NCI-H187 treated with DMSO at 0.1 percent for 48 hours (cell line): ENCODE measurements at regions not wholly inside any gene's neighbourhood (a gene's known extent, or its start where the extent isn't known, plus 50 kb on each side); places are given as distances from the start of the nearest gene placed in this dataset.

Experiments used
- DNase-seq: peaks from one replicate; lab custom pipeline; 2025; lab: John Stamatoyannopoulos, UW

DNA sequence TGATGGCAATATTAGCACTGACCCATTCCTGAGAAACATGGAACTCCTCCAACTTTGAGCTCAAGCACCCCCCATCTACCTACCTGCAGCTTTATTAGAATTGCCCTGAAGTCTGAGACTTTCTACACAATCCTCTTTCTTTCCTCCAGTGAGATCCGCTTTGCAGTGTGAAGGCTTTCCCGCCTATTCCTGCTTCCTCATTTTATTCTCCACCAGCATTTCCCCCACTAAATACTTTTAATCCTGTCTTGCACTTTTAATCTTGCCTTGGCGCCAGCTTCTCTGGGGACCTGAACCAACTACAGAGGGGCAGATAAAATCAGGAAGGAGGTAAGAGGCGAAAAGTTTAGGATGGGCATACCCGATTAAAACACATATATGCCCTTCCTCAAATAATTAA, 178.1 kb upstream of the PRDM1 start:
- no peak for DNase-seq

DNA sequence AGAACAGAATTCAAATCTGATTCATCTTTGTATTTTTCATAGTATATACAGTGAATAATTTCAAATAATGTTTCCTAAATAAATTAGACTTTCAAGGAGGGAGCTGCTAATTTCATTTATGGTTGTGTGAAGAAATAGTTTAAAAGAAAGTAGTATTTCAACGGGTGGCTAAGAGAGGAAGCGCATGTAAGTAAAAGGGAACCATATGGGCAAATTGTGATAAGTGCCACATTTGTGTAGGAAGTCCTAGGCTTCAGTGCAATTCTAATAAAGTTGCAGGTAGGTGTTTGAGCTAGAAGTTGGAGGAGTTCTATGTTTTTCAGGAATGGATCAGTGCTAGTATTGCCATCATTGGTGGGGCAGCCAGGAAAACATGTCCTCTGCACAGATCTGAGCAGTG, 178.8 kb upstream of the PRDM1 start:
- DNase-seq, result no peak

DNA sequence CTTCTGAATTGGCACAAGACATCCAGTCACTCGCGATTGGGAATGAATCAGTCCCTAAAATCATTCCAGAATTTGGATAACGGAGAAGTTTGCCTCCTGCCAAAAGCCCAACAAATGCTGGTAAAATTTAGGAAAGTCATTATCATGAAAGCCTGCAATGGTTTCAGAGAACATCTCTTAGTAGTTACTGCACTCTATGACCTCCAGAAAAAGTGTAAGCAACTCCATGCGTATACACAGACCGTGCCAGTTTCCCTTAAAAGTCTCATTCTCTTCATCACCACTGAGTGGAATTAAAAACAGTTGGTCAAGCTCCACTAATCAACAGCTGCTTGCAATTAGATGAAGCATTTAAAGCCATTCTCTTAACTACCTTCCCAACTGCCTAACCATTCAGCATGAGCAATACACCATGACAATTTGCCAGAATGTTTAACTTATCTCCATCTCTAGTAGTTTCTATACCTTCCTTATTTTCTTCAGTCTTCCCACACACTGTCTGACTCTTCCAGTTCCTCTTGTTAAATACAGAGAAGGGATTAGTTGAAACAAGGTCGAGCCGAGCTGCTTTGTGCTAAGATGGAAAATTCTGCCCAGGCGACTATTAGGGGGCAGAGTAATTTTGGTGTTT, 183.6 kb upstream of the PRDM1 start:
- DNase-seq, result no peak

DNA sequence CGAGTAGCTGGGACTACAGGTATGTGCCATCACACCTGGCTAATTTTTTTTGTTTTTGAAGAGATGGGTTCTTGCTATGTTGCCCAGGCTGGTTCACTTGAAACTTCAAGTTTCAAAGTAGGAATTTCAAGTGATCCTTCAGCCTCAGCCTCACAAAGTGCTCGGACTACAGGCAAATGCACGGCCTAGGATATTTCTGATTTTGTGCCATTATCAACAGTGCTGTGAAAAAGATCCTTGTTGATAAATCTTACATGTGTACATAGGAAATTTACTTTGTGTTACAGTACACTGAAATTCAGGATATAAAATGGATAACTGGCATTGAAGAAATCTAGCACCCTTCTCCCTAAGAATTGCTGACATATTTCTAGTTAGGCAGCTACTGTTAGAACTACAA, 184.6 kb upstream of the PRDM1 start:
- DNase-seq, result no peak

DNA sequence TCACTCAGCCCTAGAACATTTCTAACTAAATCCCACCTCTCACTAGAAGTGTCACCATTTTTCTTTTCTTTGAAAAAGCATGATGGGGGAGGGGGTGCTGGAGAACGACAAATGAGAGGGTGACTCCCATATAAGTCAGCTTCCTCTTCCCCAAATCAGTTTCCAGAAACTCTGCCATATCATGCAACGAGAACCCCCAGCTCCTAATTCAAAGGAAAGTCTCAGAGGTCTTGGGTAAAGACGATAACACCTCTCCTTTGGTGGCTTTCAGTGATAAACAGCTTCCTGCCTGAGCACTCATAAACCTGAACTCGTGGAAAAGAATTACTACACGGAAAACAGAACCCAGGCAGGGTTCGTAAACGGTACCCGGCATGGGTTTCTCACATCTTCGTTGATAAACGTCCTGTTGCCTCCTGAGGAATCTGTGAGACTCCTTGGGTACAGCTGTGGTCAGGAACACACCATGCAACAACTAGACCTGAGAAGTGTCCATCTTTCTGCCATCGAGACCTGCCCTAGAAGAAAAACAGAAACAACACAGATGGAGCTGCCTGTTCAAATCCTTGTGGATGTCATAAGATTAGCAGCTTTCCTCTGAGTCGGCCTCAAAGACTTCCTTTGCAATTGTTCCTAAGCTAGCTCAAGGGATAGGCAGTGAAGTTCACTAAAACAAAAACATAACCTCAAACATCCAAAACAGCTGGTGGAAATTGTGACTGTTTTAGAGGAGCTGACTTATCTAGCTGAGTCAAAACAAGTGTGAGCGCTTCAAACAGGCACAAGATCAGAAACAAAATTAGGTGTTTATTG, 185.8 kb upstream of the PRDM1 start:
- no peak for DNase-seq

DNA sequence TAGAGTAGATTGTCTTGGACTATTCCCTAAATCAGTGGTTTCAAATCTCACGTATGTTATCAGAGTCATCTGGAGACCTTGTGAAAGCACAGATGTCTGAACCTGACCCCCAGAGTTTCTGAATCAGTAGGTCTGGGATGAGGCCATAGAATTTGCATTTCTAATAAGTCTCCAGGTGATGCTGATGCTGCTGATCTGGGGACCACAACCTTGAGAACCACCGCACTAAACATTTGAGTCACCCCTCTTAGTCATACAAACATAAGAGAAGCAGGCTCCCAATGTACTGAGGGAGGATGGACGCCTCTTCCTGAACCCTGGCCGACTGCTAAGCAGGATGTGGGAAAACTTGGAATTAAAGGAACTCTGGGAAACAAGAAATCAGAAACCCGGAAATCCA, 187.8 kb upstream of the PRDM1 start:
- DNase-seq, result no peak

DNA sequence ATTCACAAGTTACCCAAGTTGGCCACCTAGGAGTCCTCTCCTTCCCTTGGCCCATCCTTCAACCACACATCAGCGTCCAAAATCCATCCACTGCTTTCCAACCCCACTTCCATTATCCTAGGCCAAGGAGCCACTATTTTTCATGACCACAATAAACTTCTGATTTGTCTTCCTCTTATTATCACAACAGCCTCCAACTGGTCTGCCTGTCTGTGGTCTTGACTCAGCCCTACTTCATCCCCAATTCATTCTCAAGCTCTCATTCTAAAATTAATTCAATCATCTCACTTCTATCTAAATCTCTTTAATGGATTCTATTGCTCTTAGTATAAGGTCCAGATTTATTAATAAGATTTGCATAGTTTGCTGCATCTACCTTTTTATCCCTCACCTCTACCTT, 189.0 kb upstream of the PRDM1 start:
- DNase-seq, result no peak

DNA sequence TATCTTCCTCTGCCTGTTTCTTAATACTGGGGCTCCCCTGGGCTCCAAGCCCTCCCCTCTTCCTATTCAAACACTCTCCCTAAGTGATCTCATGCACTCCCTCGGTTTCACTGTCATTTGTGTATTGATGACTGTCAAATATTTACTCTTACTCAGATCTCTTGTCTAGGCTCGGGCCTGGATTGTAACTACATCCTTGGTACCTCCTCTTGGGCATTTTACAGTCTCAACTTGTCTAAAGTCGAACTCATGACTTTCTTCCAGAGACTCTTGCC, 189.4 kb upstream of the PRDM1 start:
- no peak for DNase-seq

DNA sequence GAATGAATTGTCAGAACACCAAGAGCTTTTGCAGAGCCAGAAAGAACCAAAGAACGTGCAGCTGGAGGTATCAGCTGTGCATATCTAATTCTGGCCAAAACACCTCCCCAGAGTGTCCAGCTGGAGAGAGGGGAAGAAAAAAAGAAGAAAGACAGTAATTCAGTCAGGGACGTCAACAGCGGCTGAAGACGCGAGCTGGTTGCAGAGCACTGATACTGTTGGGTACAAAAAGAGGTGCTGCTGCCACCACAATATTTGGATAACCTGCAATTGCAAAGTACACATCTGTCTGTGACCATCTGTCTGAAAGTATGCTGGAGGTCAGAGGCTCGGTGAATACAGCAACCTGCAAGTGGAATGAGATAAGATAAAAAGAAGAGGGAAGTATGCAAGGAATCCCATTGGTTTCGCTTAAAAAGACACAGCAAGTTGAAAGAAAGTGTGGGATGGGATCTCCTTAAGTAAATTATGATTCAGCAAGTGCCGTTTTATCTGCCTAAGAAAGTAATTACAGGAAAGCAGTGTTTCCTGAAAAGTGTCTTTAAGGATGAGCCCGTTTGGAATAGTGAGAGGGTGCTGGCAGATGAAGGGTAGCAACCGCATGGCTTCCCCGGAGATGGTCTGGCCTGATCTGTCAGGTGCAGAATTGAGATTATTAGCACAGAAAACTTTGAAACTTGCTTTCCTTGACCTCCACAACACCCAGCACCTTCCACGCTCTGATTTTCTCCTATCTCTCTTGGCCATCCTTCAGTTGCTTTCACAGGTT, 189.9 kb upstream of the PRDM1 start:
- DNase-seq, result no peak

DNA sequence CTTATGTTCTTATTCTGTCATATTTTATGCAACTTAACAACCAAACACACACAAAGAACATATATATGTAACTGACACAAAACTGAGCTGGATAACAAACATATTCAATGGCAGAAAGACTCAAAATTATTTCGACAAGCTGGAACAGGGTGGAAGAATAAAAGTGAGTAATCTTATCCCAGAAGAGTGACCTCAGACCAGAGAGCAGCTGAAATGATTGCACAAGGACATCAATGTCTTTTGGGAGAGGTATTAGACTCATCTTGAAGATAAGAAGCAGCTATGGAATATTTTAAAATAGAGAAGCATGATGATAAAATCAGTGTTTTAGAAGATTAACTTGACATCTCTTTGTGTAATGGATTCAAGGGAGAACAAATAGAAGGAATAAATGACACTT, 191.6 kb upstream of the PRDM1 start:
- no peak for DNase-seq

DNA sequence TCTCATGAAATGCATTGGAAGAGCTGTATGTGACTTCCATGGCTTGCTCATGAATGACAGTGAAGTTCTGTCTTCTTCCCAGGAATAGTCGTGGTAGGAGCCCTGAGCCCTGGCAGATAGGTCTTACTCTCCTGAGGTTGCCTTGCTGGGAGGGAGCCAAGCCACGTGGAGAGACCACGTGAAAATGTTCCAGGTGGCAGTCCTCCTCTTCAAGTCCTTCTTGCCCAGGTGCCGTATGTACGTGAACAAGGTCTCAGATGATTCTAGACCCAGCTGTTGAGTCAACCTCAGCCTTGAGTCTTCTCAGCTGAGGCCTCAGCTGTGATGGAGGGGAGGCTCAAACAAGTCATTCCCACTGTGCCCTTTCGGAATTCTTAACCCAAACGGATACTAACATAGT, 192.4 kb upstream of the PRDM1 start:
- DNase-seq, result no peak

DNA sequence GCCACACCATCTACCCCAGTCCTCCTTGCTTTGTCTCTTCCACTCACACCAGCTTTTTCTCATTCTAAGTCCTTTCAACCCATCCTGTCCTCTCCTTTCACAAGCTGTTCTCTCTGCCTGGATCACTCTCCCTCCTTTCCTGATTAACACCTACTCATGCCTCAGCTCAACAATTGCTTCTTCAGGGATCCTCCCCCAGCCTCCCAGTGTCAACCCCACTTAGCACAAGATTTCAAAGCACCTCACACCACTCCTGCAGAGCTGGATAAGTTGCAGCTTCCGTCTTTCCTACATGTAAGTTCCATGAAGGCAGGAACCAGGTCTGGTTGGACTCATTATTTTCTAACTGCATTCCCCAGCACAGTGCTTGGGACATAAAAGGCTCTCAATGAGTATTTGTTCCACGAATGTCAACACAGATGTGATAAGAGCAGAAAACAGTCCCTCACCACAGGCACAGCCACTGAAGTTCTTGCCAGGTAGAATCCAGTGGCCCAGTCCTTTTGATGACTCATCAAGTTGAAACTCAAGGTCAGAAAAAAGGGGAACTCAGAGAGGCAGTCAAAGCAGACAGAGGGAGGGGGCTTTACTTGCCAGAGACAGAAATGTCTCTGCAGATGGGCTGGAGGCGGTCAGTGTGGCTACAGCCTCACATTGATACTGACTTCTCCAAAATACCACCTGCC, 193.4 kb upstream of the PRDM1 start:
- no peak for DNase-seq

DNA sequence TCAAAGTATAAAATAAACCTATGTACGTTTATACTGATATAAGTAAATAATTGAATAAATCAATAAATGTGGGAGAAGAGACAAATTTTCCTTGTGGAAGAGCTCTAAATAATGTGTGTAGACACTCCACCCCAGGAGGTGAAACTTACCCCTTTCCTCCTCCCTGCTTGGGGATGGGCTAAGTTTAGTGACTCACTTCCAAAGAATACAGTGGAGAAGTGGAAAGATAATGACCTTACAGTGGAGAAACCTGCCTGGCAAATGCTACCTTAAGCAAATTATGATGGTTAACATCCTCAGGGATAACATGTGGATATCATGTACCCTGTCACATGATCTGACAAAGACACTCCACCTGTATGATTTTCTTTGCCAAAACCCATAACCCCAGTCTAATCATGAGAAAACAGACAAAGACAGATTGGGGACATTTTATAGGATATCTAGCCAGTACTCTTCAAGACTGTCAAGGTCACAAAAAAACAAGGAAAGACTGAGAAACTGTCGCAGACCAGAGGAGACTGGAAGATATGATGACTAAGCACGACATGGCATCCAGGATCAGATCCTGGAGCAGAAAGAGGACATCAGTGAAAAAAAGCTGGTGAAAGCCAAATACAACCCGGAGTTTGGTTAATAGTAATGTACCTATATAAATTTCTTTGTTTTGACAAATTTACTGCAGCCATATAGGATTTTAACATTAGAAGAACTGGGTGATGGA, 195.5 kb upstream of the PRDM1 start:
- no peak for DNase-seq

DNA sequence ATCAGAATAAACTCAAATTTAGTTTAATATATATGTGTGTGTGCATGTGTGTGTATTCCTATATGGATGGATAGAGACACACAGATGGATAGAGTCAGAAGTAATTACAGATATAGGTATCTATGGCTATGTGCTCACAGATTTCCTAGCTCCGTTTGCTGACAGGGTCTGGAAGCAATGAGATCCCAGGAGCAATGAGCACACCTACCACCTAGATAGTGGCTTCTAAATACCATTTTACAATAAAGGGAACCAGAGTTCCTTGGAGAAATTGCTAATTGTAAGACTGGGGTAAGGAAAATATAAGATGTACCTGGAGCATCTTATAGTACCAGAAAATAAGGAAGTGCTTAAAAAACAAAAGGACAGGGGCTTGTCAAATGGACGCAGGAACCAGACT, 196.2 kb upstream of the PRDM1 start:
- no peak for DNase-seq

DNA sequence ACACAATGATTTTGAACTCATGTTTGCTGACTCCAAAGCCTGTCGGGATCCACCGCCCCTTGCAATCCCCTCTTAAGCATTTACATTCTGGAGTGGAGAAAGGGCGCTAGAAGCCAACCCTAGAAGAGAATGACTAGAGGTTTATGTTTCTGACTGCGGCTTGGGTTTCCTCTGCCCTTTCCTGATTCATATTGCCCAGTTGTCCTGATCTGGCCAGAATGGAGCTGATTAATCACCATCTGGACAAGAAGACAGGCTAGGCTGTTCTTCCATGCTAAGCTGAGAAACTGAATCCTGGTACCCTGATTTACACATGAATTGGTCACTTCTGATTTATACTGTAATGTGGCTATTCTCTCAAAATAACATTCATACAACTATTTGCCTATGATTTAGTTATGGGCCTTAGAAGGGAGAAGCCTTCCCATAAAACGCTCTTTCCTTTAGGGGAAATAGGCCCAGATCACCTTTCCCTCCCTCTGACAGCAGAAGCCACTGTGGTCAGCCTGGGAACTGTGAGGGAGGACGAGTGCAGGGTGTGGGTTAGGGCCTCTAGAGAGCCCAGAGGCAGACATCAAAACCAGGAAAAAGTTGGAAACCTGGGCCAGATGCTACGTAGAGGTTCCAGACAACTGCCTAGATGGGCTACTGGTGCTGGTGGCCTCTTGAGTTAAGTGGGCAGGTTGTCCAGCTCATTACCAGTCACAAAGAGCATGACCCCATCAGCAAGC, 199.2 kb upstream of the PRDM1 start:
- no peak for DNase-seq

DNA sequence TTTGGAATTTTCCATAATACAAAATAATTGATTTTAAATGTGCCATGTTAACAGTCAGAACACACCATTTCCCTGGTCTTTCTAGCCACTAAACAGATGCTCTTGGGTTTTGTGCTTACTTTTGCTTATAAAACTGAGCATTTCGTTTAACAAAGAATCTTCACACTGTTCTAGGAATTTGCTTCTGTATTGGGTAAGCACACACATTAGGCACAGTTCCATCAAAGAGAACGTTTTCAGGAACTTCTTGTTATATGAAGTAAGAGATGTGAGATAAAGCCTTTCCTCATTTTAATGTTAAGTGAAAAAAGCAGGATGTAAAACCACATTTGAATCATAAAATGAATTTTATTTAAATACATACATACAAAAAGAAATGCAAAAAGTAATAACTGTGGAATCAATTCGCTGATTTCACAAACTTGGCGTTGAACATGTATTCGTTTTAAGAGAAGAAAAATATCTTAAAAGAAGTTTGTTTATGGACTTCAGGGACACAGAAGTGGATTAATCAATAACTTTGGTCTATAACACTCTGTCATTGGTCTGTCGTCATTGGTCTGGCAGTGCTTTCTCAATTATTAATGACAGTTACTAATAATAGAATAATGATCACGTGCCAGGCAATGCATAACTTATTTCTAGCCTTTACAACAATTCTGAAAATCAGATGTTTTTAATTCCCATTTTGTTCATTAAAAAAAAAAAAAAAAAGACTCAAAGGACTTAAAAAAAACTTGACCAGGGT, 199.9 kb upstream of the PRDM1 start:
- no peak for DNase-seq

DNA sequence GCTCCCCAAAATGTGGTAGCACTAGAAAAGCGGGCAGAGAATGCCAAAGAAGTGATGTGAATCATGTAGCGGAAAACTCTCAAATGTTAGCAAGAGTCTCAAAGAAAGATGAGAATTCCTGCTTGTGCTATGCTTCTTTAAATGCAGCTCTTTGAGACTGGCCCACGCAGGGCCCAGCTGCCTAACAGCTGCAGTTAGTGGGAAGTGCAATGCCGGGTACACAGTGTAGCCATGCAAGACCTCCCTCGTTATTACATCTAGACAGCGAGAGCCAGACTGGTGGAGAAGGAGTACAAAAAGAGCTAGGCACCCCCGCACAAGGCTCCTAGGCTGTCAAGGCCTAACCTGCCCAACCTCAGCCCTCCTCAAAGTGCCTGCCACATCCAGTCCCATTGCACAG, 201.7 kb upstream of the PRDM1 start:
- no peak for DNase-seq

DNA sequence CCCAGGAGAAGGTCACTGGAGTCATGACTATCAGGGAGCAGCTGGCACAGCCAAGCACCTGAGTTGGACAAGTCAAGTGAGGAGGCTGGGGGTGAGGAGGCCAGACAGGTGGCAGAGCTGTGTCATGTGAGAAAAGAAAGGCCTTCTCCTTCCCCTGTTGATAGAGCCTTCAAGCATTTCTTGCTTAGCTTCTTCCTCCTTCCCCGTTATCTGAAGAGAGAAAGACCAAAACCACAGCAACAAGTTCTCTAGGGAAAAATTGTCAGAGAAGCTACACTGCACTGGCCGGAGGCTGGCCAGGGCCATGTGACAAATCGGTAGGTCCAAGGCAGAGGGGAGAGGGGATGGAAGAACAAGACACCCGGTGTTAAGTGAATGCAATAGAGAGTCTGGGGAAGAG, 202.1 kb upstream of the PRDM1 start:
- DNase-seq, result no peak

DNA sequence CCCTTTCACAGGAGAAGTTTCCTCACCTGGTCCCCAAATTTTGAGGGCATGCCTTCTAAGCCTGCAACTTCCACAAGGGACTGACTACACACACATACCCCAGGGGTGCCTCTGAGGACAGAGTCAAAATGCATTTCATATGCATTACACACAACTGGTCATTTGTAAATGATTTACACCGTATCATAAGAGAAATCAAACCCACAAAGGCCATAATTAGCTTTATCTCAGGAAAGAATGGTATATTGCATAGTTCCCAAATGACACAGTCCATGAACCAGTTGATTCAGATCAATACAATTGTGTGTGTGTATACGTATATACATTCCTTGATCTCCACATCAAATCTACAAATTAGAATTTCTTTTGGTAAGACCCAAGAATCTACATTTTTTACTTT, 203.3 kb upstream of the PRDM1 start:
- DNase-seq, result no peak

DNA sequence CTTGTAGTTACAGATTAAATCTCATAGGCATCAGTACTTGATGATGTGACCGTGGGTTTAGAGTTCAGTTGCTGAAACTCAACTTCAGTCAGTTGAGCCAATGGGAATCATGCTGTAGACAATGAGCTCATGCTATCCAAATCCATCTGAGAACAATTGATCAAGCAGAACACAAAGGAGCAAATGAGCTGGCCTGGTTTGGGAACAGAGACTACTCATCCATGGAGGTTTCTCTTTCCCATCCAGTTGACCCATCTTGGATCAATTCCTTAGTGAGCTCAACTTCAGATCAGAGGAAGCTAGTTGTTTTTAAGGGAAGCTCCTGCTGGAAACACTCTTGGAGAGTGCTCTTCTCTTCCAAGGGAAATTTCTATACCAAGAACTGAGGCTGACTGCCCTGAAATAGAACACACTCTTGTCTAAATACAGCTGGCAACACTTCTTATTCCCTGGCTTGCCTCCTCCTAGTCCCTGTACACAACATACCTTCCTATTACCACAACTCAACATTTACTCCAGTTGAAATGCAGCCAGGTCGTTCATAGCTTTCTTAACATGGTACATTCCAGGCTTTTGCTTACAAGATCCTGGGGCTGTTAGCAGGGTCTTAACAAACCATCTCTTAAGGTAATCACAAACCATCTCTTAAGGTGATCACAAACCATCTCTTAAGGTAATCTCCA, 203.9 kb upstream of the PRDM1 start:
- no peak for DNase-seq
